GM19351 (cell line): ENCODE measurements at regions not wholly inside any gene's neighbourhood (a gene's known extent, or its start where the extent isn't known, plus 50 kb on each side); places are given as distances from the start of the nearest gene placed in this dataset.

ENCODE experiments used
- ATAC-seq: cut with Tn5 transposase; IDR thresholded peaks from one replicate; pipeline ENCODE4 v1.9.1; 2021; ENCODE audit warnings: mild to moderate bottlenecking, moderate library complexity; ENCODE audit not compliant: unreplicated experiment

- no peak for ATAC-seq
Measured at GRCh38 chr4:83172371-83172770, 57.8 kb upstream of the PLAC8 start.

DNA sequence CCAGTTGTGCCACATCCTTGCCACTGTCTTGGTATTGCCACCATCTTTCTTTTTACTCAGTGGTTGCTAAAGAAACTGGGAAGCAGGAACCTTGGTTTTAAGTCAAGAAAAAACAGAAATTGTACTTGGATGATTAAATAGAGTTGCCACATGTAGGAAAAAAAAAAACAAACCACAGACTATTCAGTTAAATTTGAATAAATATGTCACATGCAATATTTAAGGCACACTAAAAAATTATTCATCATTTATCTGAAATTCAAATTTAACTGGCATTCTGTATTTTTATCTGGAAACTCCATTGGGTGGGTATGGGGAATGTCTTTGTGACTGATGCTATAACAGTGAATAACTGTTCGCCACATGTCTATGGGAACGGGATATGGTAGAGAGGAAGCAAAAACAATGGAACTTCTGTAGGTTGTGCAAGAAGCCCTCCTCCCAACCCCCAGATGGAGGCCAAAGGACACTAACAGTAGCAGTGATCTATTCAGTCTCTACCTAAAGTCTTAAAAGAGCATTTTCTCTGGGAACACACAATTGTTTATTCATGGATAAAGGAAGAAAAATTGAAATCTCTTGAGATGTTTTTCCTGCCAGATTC is 57.0 kb upstream of the PLAC8 start:
- ATAC-seq: no peak

GRCh38 chr4:83170952-83171399 is 56.4 kb upstream of the PLAC8 start:
- ATAC-seq: no peak
